HepG2 (cell line): ENCODE measurements at regions not wholly inside any gene's neighbourhood (a gene's known extent, or its start where the extent isn't known, plus 50 kb on each side); places are given as distances from the start of the nearest gene placed in this dataset.
A peak's percentile ranks its signal among the peaks of the same experiment; 100 is the strongest.

Experiments used
- ATAC-seq: fragments of 200-7000 bp; cut with Tn5 transposase; 3 replicates; pipeline ENCODE4 v1.9.1; 2020; ENCODE audit warnings: mild to moderate bottlenecking, moderate library complexity
- BruUV-seq: library from RNA; stranded (reverse); fragments of 400-500 nt; replicated peaks from 2 replicates; lab custom pipeline; 2021; lab: Mats Ljungman, UMichigan
- CTCF ChIA-PET: fragments of 300-600 bp; formaldehyde crosslinking; extraction: SDS; loops from one replicate; lab custom pipeline; 2021; ENCODE audit warnings: low total read pairs, inconsistent platforms, low intra/inter-chr PET ratio; lab: Yijun Ruan, JAX
- POLR2A ChIA-PET: fragments of 350-600 bp; sonication (Branson Sonifier 250); formaldehyde crosslinking; loops from one replicate; lab custom pipeline; 2020; ENCODE audit warnings: antibody characterized with exemption, inconsistent platforms; lab: Yijun Ruan, JAX
- DNase-seq: peaks from one replicate; pipeline ENCODE4 v3.0.0-alpha.2; 2015; ENCODE audit warnings: low spot score
- FAIRE-seq: peaks from 3 replicates; lab custom pipeline; 2011; peaks lifted over from hg19 to GRCh38; lab: Jason Lieb, UNC
- H2AFZ ChIP-seq: one replicate; pipeline ENCODE4 v1.6.1; 2011; ENCODE audit warnings: low read length, inconsistent platforms
- H3K27ac ChIP-seq: fragments of 300-600 bp; 3 replicates; pipeline ENCODE4 v1.8.0; 2011; ENCODE audit warnings: mixed run types, mild to moderate bottlenecking, mixed read lengths, low read length, inconsistent platforms; ENCODE audit not compliant: insufficient read depth; ENCODE audit errors: extremely low read length
- H3K27me3 ChIP-seq, 2 experiments: fragments of 200-600 bp in 1 of 2; 2 replicates in 1 of 2; 3 replicates in 1 of 2; pipeline versions ENCODE4 v1.6.0 to v1.8.0; 2011; ENCODE audit warnings: low read length in 2 of 2, mild to moderate bottlenecking in 2 of 2, moderate library complexity in 2 of 2, inconsistent platforms in 1 of 2; ENCODE audit not compliant: insufficient read depth in 2 of 2, control insufficient read depth in 1 of 2
- H3K36me3 ChIP-seq, 2 experiments: fragments of 200-600 bp in 1 of 2; replicated peaks in 1 of 2; 2 replicates in 1 of 2; 3 replicates in 1 of 2; pipeline versions ENCODE4 v1.5.1 to v1.8.0; 2011; ENCODE audit warnings: low read length in 2 of 2, inconsistent platforms in 1 of 2; ENCODE audit not compliant: insufficient read depth in 2 of 2, control insufficient read depth in 1 of 2
- H3K4me1 ChIP-seq: 2 replicates; pipeline ENCODE4 v1.5.1; 2012; ENCODE audit warnings: low read length, inconsistent platforms; ENCODE audit not compliant: insufficient read depth
- H3K4me2 ChIP-seq: 2 replicates; pipeline ENCODE4 v1.6.0; 2011; ENCODE audit warnings: low read depth, low read length, inconsistent platforms
- H3K4me3 ChIP-seq, 3 experiments: fragments of 200-600 bp in 1 of 3; sonication (generic), shearing (Covaris generic) in 1 of 3; replicated peaks in 1 of 3; 2 replicates each; pipeline ENCODE4 v1.5.1; 2011 to 2016; ENCODE audit warnings: low read length in 3 of 3, inconsistent platforms in 2 of 3, low read depth in 2 of 3, mild to moderate bottlenecking in 2 of 3, control low read depth in 1 of 3, mixed read lengths in 1 of 3; ENCODE audit not compliant: insufficient read depth in 1 of 3
- H3K79me2 ChIP-seq: one replicate; pipeline ENCODE4 v1.6.1; 2011; ENCODE audit warnings: low read length, inconsistent platforms; ENCODE audit not compliant: insufficient read depth
- H3K9ac ChIP-seq: 2 replicates; pipeline ENCODE4 v1.6.0; 2011; ENCODE audit warnings: mild to moderate bottlenecking, low read depth, low read length, inconsistent platforms; ENCODE audit not compliant: insufficient read depth
- H3K9me3 ChIP-seq: 2 replicates; pipeline ENCODE4 v1.5.1; 2012; ENCODE audit warnings: mild to moderate bottlenecking, low read length
- H4K20me1 ChIP-seq: 2 replicates; pipeline ENCODE4 v1.6.0; 2011; ENCODE audit warnings: inconsistent platforms, mild to moderate bottlenecking, low read length, moderate library complexity; ENCODE audit not compliant: insufficient read depth
- FIP1L1 ChIP-seq: fragments of 200-400 bp; formaldehyde crosslinking; IDR thresholded peaks from 2 replicates; pipeline ENCODE4 v1.6.1; 2018; ENCODE audit warnings: low read depth, mild to moderate bottlenecking, low read length, moderate library complexity, borderline replicate concordance; ENCODE audit not compliant: insufficient read depth
- FOXK1 ChIP-seq: sonication (generic); formaldehyde crosslinking; IDR thresholded peaks from 2 replicates; pipeline ENCODE4 v1.4.0; 2020; ENCODE audit warnings: low read depth, missing genetic modification reagents, borderline replicate concordance
- GATAD1 ChIP-seq: IDR thresholded peaks from 2 replicates; pipeline ENCODE4 v1.6.1; 2016; ENCODE audit warnings: missing genetic modification reagents, missing compliant biosample characterization
- HNF4G ChIP-seq, 2 experiments: sonication (generic) in 1 of 2; formaldehyde crosslinking in 1 of 2; IDR thresholded peaks; 2 replicates each; pipeline versions ENCODE4 v1.4.0 to v1.6.1; 2011 to 2020; ENCODE audit warnings: borderline replicate concordance in 2 of 2, low read depth in 2 of 2, mild to moderate bottlenecking in 2 of 2, low read length in 1 of 2, missing genetic modification reagents in 1 of 2, moderate library complexity in 1 of 2
- NBN ChIP-seq: fragments of 450-650 bp; conservative IDR thresholded peaks from 2 replicates; pipeline ENCODE4 v1.6.1; 2017
- ONECUT2 ChIP-seq: sonication (generic); formaldehyde crosslinking; IDR thresholded peaks from 2 replicates; pipeline ENCODE4 v1.4.0; 2020; ENCODE audit warnings: missing genetic modification reagents
- POGZ ChIP-seq: sonication (generic); formaldehyde crosslinking; IDR thresholded peaks from 2 replicates; pipeline ENCODE4 v1.4.0; 2020; ENCODE audit warnings: mild to moderate bottlenecking, missing genetic modification reagents
- ZNF33B ChIP-seq: sonication (generic); formaldehyde crosslinking; IDR thresholded peaks from 2 replicates; pipeline ENCODE4 v1.5.1; 2020; ENCODE audit warnings: mild to moderate bottlenecking, missing genetic modification reagents
- ZSCAN20 ChIP-seq: sonication (generic); formaldehyde crosslinking; IDR thresholded peaks from 2 replicates; pipeline ENCODE4 v1.4.0; 2020; ENCODE audit warnings: missing genetic modification reagents, mild to moderate bottlenecking, borderline replicate concordance
- WGBS: methylation state at CpG from one replicate; pipeline ENCODE4 v1.1.6; 2017; ENCODE audit warnings: low lambda C conversion rate; 5-methylcytosine and 5-hydroxymethylcytosine counted together
- in situ Hi-C: cut with HindIII; loops from 2 replicates; pipeline ENCODE4 v1.10.0; 2017; ENCODE audit warnings: low pct_unique_long_range_greater_than_20kb; ENCODE audit not compliant: extremely low pct_ligation_motif_present
- intact Hi-C: fragments of 100-400 bp; cut with micrococcal nuclease; formaldehyde crosslinking; loops from one replicate; pipeline ENCODE4 v1.10.0; 2022; ENCODE audit not compliant: unreplicated experiment
- TF ChIP-seq, protein P1 (sequence below): sonication (generic); formaldehyde crosslinking; IDR thresholded peaks from 2 replicates; pipeline ENCODE4 v1.5.0; 2020; ENCODE audit warnings: missing genetic modification reagents
- TF ChIP-seq, protein P2 (sequence below): sonication (generic); formaldehyde crosslinking; conservative IDR thresholded peaks from 2 replicates; pipeline ENCODE4 v1.4.0; 2020; ENCODE audit warnings: mild to moderate bottlenecking, missing genetic modification reagents, moderate library complexity

DNA sequence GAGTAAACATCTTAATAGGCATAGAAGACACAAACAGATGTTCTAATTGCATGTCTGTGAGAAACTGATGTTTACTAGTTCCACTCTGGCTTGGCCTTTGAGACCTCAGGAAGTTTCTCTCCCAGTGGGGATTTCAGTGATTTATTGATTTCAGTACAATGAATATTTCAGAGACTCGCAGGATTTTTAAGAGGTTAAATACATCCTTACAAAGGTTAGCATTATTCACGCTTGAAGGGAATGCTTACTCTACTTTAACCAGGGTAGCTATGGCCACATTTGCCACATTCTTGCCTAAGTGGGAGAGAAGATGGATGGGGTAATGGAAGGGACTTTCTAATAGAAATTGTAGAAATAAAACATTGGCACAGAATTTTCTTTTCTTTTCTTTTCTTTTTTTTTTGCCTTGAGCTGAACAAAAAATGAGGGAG is 480.1 kb downstream of the SPRY1 start:
- H3K27me3 ChIP-seq = no peaks in the 10 kb centered on the region
- ChIA-PET CTCF (no interaction called here), POLR2A (no interaction called here)
- H3K4me2 ChIP-seq = no peak overlapping the region
- intact Hi-C loops = no loop called here
- no TSS peak for BruUV-seq
- no peaks in the 10 kb centered on the region for H3K9me3 ChIP-seq
- no peak overlapping the region for H3K4me3 ChIP-seq
- peak; percentile 27; the same call in 1 of the 3 replicates for ATAC-seq
- 51% methylated on average over 2 of the region's 2 CpGs for WGBS
- DNase-seq = no peak
- H3K79me2 ChIP-seq = no peaks in the 10 kb centered on the region
- no peak overlapping the region for H2AFZ ChIP-seq
- FAIRE-seq = no peak
- H3K27ac ChIP-seq = no peak overlapping the region
- no peaks in the 10 kb centered on the region for H4K20me1 ChIP-seq
- peaks cover 14% of the 10 kb centered on the region for H3K4me1 ChIP-seq
- in situ Hi-C loops = no loop called here
- H3K9ac ChIP-seq = no peak overlapping the region
- H3K36me3 ChIP-seq = no peaks in the 10 kb centered on the region
- no peak for TF ChIP-seq HNF4G (IDR thresholded peaks at IDR 0.05; ENCODE audit: borderline replicate concordance, low read depth, low read length)
- TF ChIP-seq HNF4G (CRISPR knock-in tag; IDR thresholded peaks at IDR 0.05; ENCODE audit: borderline replicate concordance, low read depth) = no peak
- TF ChIP-seq, protein P1, sequence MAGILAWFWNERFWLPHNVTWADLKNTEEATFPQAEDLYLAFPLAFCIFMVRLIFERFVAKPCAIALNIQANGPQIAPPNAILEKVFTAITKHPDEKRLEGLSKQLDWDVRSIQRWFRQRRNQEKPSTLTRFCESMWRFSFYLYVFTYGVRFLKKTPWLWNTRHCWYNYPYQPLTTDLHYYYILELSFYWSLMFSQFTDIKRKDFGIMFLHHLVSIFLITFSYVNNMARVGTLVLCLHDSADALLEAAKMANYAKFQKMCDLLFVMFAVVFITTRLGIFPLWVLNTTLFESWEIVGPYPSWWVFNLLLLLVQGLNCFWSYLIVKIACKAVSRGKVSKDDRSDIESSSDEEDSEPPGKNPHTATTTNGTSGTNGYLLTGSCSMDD (CRISPR knock-in tag) = no peak
- TF ChIP-seq FIP1L1 = no peak
- TF ChIP-seq, protein P2, sequence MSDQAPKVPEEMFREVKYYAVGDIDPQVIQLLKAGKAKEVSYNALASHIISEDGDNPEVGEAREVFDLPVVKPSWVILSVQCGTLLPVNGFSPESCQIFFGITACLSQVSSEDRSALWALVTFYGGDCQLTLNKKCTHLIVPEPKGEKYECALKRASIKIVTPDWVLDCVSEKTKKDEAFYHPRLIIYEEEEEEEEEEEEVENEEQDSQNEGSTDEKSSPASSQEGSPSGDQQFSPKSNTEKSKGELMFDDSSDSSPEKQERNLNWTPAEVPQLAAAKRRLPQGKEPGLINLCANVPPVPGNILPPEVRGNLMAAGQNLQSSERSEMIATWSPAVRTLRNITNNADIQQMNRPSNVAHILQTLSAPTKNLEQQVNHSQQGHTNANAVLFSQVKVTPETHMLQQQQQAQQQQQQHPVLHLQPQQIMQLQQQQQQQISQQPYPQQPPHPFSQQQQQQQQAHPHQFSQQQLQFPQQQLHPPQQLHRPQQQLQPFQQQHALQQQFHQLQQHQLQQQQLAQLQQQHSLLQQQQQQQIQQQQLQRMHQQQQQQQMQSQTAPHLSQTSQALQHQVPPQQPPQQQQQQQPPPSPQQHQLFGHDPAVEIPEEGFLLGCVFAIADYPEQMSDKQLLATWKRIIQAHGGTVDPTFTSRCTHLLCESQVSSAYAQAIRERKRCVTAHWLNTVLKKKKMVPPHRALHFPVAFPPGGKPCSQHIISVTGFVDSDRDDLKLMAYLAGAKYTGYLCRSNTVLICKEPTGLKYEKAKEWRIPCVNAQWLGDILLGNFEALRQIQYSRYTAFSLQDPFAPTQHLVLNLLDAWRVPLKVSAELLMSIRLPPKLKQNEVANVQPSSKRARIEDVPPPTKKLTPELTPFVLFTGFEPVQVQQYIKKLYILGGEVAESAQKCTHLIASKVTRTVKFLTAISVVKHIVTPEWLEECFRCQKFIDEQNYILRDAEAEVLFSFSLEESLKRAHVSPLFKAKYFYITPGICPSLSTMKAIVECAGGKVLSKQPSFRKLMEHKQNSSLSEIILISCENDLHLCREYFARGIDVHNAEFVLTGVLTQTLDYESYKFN (CRISPR knock-in tag) = 0 out of 2 replicates have a peak, but pooled peaks have one; percentile 20
- no peak for TF ChIP-seq ZSCAN20 (CRISPR knock-in tag)
- TF ChIP-seq POGZ (CRISPR knock-in tag) = 0 out of 2 replicates have a peak, but pooled peaks have one; percentile 20
- TF ChIP-seq NBN = no peak
- TF ChIP-seq ZNF33B (CRISPR knock-in tag) = no peak
- no peak for TF ChIP-seq GATAD1 (CRISPR knock-in tag)
- TF ChIP-seq FOXK1 (CRISPR knock-in tag) = no peak
- 0 out of 2 replicates have a peak, but pooled peaks have one; percentile 26 for TF ChIP-seq ONECUT2 (CRISPR knock-in tag)
